Neural crest cell (in vitro differentiated cells): ENCODE measurements at regions not wholly inside any gene's neighbourhood (a gene's known extent, or its start where the extent isn't known, plus 50 kb on each side); places are given as distances from the start of the nearest gene placed in this dataset.

ENCODE experiments used
- DNase-seq: peaks from one replicate; pipeline ENCODE4 v3.0.0; 2021; ENCODE audit warnings: low read depth, mixed read lengths, low spot score
- H3K27ac Mint-ChIP-seq: one replicate; pipeline ENCODE4 v1.8.0; 2021; ENCODE audit warnings: mild to moderate bottlenecking, mixed read lengths; ENCODE audit not compliant: unreplicated experiment
- H3K27me3 Mint-ChIP-seq: 2 replicates; pipeline ENCODE4 v1.8.0; 2021; ENCODE audit warnings: low read depth, mild to moderate bottlenecking, mixed read lengths
- H3K36me3 Mint-ChIP-seq: 2 replicates; pipeline ENCODE4 v1.8.0; 2021; ENCODE audit warnings: low read depth, mild to moderate bottlenecking, mixed read lengths
- H3K4me1 Mint-ChIP-seq: 2 replicates; pipeline ENCODE4 v1.8.0; 2021; ENCODE audit warnings: mixed read lengths
- H3K4me3 Mint-ChIP-seq: one replicate; pipeline ENCODE4 v1.8.0; 2021; ENCODE audit warnings: mild to moderate bottlenecking, mixed read lengths
- H3K9me3 Mint-ChIP-seq: 2 replicates; pipeline ENCODE4 v1.8.0; 2021; ENCODE audit warnings: mixed read lengths
- TF ChIP-seq, protein P1 (sequence below): fragments of 200-600 bp; sonication (generic); conservative IDR thresholded peaks from 2 replicates; pipeline ENCODE4 v1.5.0; 2021; ENCODE audit warnings: antibody characterized with exemption, mild to moderate bottlenecking

DNA sequence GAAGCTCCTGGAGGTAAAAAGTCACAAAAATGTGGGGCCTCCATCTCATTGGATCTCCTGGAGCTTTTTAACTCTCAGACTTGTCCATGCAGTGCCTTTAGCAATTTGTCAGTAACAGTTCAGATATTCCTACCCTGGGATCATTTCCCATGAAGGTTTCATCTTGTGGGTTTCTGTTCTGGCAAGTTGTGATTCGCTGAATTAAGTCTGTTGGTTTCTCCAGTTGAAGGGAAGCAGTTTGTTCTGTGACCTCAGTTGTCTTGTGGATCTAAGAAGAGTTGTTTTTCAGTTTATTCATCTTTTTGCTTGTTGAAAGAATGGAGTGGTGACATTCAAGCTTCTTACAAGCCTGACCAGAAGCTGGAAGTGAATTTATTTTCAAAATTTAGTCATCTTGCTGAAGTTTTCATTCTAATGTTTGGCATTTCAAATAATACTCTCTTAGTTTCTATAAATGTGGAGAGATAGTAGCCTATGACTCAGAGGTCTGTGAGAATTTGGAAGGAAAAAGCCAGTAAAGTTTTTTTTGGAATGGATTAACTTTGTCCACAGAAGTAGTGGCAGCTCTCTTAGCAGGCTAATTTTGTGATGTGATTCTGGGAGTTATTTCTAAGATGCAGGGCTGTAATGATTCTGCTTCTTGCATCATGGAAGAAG, 120.1 kb upstream of the CSNK1A1L start:
- no peaks in the 10 kb centered on the region for H3K36me3 Mint-ChIP-seq
- TF ChIP-seq, protein P1, sequence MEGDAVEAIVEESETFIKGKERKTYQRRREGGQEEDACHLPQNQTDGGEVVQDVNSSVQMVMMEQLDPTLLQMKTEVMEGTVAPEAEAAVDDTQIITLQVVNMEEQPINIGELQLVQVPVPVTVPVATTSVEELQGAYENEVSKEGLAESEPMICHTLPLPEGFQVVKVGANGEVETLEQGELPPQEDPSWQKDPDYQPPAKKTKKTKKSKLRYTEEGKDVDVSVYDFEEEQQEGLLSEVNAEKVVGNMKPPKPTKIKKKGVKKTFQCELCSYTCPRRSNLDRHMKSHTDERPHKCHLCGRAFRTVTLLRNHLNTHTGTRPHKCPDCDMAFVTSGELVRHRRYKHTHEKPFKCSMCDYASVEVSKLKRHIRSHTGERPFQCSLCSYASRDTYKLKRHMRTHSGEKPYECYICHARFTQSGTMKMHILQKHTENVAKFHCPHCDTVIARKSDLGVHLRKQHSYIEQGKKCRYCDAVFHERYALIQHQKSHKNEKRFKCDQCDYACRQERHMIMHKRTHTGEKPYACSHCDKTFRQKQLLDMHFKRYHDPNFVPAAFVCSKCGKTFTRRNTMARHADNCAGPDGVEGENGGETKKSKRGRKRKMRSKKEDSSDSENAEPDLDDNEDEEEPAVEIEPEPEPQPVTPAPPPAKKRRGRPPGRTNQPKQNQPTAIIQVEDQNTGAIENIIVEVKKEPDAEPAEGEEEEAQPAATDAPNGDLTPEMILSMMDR = no peak
- H3K27me3 Mint-ChIP-seq = no peaks in the 10 kb centered on the region
- no peak overlapping the region for H3K27ac Mint-ChIP-seq
- no peak for DNase-seq
- no peaks in the 10 kb centered on the region for H3K4me1 Mint-ChIP-seq
- H3K4me3 Mint-ChIP-seq = no peak overlapping the region
- H3K9me3 Mint-ChIP-seq = peaks cover 6% of the 10 kb centered on the region

DNA sequence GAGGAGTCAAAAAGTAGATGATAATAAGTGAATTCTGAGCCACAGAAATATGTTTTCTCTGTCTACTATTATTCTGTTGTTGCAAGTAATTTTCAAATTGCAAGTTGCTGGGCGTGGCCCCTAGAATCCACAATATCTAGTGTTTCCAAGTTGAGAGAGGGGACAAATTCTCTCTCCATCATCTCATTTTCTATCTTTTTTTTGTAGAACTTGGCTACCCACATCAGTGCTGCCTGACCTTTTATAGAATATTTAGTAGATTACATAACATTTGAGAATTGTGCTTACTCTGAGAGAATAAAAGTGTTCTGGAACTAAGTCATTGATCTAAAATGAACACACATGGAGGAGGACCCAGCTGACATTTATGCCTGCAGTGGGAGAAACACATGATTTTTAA, 110.9 kb upstream of the CSNK1A1L start:
- no peak overlapping the region for H3K27ac Mint-ChIP-seq

DNA sequence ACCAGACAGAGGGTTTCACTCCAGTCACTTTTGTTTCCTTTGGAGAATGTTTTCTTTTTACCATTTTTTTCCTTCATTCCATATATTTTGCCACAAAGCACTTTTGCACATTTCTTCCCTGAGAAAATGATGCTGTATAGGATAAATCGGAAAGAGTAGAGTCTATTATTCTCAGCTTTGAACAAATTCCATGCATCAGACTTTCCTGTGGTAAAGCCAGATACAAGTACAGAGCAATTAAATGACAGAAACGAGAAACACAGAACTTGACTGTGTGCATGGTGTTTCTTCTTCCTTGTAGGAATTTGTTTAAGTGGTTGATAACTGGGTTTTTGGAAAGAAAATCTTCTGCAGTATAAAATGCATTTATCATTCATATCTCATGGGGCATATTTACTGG, 107.4 kb upstream of the CSNK1A1L start:
- Mint-ChIP-seq H3K4me3 (no peak overlapping the region), H3K36me3 (no peaks in the 10 kb centered on the region), H3K9me3 (peaks cover 3% of the 10 kb centered on the region), H3K4me1 (no peaks in the 10 kb centered on the region), H3K27ac (no peak overlapping the region), H3K27me3 (no peaks in the 10 kb centered on the region)
- no peak for DNase-seq
- TF ChIP-seq, protein P1 = no peak

More for the DNA sequence above, 110.9 kb upstream of the CSNK1A1L start:
- no peak for DNase-seq
- H3K36me3 Mint-ChIP-seq = no peaks in the 10 kb centered on the region
- H3K9me3 Mint-ChIP-seq = peaks cover 3% of the 10 kb centered on the region
- H3K27me3 Mint-ChIP-seq = no peaks in the 10 kb centered on the region
- TF ChIP-seq, protein P1 = no peak
- H3K4me3 Mint-ChIP-seq = no peak overlapping the region
- no peaks in the 10 kb centered on the region for H3K4me1 Mint-ChIP-seq

DNA sequence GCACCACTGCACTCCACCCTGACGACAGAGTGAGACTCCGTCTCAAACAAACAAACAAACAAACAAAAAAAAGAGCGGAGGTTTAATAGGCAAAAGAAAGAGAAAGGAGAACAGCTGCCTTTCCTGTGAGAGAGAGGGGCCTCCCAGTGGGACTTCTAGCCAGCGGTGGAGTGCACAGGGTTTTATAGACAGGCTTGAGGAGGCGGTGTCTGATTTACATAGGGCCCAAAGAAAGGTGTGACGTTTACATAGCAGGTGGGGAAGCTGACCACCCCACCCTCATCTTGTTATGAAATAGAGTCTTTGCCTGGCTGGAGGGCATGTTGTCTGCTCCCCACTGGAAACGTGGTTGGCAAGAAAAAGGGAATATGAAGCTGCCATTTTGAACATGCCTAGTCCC, 106.0 kb upstream of the CSNK1A1L start:
- DNase-seq = no peak
- Mint-ChIP-seq H3K36me3 (no peaks in the 10 kb centered on the region), H3K4me3 (no peak overlapping the region)

DNA sequence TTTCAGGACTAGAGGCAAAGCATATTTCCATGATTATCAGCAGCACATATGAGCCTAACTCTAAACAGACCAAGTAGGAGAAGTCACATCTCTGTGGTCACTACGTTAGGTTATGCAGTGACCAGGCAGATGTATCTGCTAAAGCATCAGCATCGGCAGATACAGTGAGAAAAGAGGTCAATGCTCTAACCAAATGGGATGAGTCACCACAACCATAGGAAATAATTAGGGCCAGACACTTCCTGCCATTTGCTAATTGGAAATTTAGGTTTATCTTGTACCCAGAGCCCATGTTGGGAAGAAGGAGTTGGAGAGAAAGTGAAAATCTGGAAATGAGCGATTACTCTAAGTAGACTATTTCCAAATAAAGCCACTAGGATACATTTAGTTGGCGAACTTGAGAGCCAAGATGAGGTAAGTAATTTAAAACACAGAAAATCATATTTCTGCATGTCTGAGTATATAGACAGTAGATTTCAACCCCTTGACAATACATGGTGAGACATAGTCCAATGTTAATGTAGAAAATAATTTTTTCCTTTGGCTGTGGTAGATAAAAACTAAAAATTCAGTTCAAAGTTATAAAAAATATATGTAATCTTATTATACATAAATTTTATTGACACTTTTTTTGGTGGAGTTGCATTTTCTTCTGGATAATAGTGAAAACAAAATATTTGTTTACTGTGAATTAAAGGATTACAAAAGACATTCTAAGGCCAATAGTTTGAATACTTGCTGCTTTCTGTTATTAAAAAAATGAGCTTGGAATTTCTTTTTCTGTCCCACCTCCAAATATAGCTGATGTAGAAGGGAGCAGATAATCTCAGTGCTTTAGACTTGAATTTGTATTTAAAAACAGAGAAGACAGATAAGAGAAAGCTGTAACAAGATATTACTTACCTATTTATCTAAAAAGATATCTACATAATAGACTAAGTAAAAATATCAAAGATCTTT, 104.4 kb upstream of the CSNK1A1L start:
- no peaks in the 10 kb centered on the region for H3K36me3 Mint-ChIP-seq
- no peak overlapping the region for H3K4me3 Mint-ChIP-seq
- no peaks in the 10 kb centered on the region for H3K9me3 Mint-ChIP-seq
- no peak for DNase-seq
- no peaks in the 10 kb centered on the region for H3K27me3 Mint-ChIP-seq
- TF ChIP-seq, protein P1 = no peak
- H3K27ac Mint-ChIP-seq = no peak overlapping the region
- H3K4me1 Mint-ChIP-seq = no peaks in the 10 kb centered on the region

More for the DNA sequence above, 106.0 kb upstream of the CSNK1A1L start:
- Mint-ChIP-seq H3K9me3 (peaks cover 2% of the 10 kb centered on the region), H3K4me1 (no peaks in the 10 kb centered on the region), H3K27me3 (no peaks in the 10 kb centered on the region), H3K27ac (no peak overlapping the region)
- TF ChIP-seq, protein P1 = no peak
